HG02642 (cell line): ENCODE measurements at regions not wholly inside any gene's neighbourhood (a gene's known extent, or its start where the extent isn't known, plus 50 kb on each side); places are given as distances from the start of the nearest gene placed in this dataset.
A peak's percentile ranks its signal among the peaks of the same experiment; 100 is the strongest.
"Not testable (repeated sequence)": the region's sequence is repeated elsewhere in the genome, so short reads cannot be mapped to it uniquely, and the experiment has no call there.

ENCODE experiments used
- ATAC-seq: cut with Tn5 transposase; IDR thresholded peaks from one replicate; pipeline ENCODE4 v1.9.1; 2021; ENCODE audit warnings: mild to moderate bottlenecking; ENCODE audit not compliant: unreplicated experiment, poor library complexity

- ATAC-seq: no peak
Measured at GRCh38 chr13:44719857-44720671, 143.9 kb upstream of the TSC22D1 start.

- ATAC-seq: no peak
Measured at GRCh38 chr13:44718467-44718866, 142.3 kb upstream of the TSC22D1 start.

- ATAC-seq: no peak
Measured at GRCh38 chr13:44715287-44716230, 139.4 kb upstream of the TSC22D1 start.

GRCh38 chr13:44713788-44714469 lies 137.8 kb upstream of the TSC22D1 start:
- no peak for ATAC-seq

DNA sequence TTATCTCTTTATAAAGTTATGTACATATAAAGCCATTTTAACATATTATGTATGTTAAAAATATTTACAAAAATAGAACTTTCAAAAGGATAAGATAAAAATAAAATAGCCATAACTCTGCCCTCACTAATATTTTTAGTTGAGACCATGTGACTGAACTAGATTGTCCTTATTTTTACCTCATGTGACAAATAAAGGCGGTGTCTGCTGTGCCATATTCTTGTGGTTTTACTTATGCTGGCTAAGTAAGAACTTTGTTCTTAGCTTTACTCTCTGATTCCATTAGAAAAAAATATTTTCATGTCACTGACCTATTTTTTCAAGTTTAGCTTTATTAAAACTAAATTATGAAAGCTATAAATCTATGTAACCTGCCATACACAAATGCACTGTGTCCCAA lies 135.6 kb upstream of the TSC22D1 start:
- no peak for ATAC-seq

GRCh38 chr13:44710576-44710975 lies 134.4 kb upstream of the TSC22D1 start:
- peak; percentile 52 for ATAC-seq

- not testable (repeated sequence) for ATAC-seq
Measured at GRCh38 chr13:44704811-44705210, 128.7 kb upstream of the TSC22D1 start.

- no peak for ATAC-seq
Measured at GRCh38 chr13:44703371-44703770, 127.2 kb upstream of the TSC22D1 start.

- no peak for ATAC-seq
Measured at GRCh38 chr13:44698066-44698465, 121.9 kb upstream of the TSC22D1 start.

DNA sequence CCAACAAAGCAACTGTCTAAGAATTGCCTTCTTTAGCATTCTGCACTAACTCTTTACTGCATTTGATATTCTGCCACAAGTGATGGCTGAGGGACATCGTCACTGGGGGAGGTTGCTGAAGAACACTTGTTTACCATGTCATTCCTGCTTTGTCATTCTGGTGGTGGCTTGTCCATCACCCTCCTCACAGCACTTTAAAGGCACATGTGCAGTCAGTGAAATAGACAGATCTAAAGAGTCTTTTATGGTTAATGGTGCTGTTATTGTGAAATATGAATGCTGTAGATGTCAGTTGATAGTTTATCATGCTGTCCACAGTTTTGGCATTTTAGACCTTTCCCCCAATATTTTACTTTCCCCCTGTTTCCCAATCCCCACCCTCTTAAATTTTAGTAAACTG lies 120.9 kb upstream of the TSC22D1 start:
- no peak for ATAC-seq

- no peak for ATAC-seq
Measured at GRCh38 chr13:44695520-44695919, 119.4 kb upstream of the TSC22D1 start.

DNA sequence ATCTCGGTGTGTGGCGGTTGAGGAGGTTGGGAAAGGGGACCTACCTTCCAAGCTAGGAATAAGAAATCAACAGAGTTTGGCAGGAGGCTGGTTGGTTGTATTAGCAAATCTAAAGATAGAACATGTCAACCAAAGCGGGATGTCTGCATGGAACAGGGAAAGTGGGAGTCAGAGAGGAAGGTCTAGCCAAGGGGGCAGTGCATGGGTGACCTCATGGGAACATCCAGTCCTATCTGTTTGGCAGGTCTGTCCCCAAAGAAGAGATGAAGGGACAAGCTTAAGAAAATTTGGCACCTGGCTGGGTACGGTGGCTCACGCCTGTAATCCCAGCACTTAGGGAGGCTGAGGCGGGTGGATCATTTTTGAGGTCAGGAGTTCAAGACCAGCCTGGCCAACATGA lies 118.7 kb upstream of the TSC22D1 start:
- ATAC-seq: no peak

DNA sequence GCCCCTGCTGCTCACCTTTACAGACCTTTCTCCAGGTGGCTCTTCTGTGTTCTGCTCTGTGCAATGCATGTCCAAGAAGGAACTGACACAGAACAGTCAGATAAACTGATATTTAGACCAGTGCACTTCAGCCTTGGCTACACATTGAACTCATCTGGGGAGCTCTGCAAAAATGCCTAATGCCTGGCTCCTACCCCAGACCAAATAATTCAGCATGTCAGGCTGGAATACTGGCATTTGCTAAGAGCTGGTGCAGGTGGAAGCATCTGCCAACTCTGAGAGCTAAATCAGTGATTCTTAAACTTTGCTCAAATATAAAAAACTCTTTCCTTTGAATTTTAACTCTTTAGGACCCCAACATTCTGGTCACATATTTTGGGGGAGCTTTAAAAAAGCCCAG lies 118.2 kb upstream of the TSC22D1 start:
- no peak for ATAC-seq

GRCh38 chr13:44693156-44693764 lies 117.1 kb upstream of the TSC22D1 start:
- ATAC-seq: no peak

GRCh38 chr13:44692173-44692713 lies 116.1 kb upstream of the TSC22D1 start:
- no peak for ATAC-seq

- ATAC-seq: no peak
Measured at GRCh38 chr13:44690376-44690775, 114.2 kb upstream of the TSC22D1 start.

DNA sequence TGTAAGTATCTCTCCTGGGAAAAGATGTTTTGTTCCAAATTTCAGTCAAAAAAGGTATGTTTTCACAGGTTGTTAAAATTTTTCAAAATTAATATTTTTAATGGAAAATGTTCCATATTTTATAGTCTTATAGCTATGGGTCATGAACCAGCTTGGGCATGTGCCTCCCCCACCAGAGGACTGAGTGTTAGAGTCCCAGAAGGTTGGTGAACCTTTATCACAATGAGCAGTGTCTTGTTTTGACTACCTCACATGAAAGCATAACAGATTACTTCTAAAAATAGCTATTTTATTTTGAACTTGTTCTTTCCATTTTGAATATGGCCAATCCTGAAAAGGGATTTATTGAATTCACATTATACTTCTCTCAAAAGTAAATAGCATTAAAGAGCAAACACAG lies 112.5 kb upstream of the TSC22D1 start:
- no peak for ATAC-seq

GRCh38 chr13:44686531-44686934 lies 110.4 kb upstream of the TSC22D1 start:
- ATAC-seq: no peak

GRCh38 chr13:44685641-44686040 lies 109.5 kb upstream of the TSC22D1 start:
- ATAC-seq: no peak

DNA sequence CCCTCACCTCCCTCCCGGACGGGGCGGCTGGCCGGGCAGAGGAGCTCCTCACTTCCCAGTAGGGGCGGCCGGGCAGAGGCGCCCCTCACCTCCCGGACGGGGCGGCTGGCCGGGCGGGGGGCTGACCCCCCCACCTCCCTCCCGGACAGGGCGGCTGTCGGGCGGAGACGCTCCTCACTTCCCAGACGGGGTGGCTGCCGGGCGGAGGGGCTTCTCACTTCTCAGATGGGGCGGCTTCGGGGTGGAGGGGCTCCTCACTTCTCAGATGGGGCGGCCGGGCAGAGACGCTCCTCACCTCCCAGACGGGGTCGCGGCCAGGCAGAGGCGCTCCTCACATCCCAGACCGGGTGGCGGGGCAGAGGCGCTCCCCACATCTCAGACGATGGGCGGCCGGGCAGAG lies 106.3 kb upstream of the TSC22D1 start:
- ATAC-seq: not testable (repeated sequence)
